Activated CD8-positive, alpha-beta memory T cell treated with anti-CD3 and anti-CD28 coated beads, Interleukin-2, amount 10 ng/mL, durations not matched to agents 7 days and 5 days (primary cell): ENCODE measurements at regions not wholly inside any gene's neighbourhood (a gene's known extent, or its start where the extent isn't known, plus 50 kb on each side); places are given as distances from the start of the nearest gene placed in this dataset.
A peak's percentile ranks its signal among the peaks of the same experiment; 100 is the strongest.

Source experiments
- ATAC-seq: fragments of 150-1000 bp; cut with Tn5 transposase; one replicate; pipeline ENCODE4 v1.10.0; 2021; ENCODE audit warnings: moderate library complexity
- CTCF ChIA-PET: fragments of 350-600 bp; sonication (Branson Sonifier 250); formaldehyde crosslinking; loops from one replicate; lab custom pipeline; 2021; ENCODE audit warnings: antibody characterized with exemption; lab: Charles Lee
- DNase-seq: peaks from one replicate; pipeline ENCODE4 v3.0.0-alpha.2; 2020
- H3K27ac Mint-ChIP-seq: one replicate; pipeline ENCODE4 v1.8.0; 2021; ENCODE audit warnings: mild to moderate bottlenecking, mixed read lengths
- H3K27me3 Mint-ChIP-seq: one replicate; pipeline ENCODE4 v1.8.0; 2021; ENCODE audit warnings: mixed read lengths
- H3K36me3 Mint-ChIP-seq: one replicate; pipeline ENCODE4 v1.8.0; 2021; ENCODE audit warnings: mild to moderate bottlenecking, mixed read lengths
- H3K4me1 Mint-ChIP-seq: one replicate; pipeline ENCODE4 v1.8.0; 2021; ENCODE audit warnings: mixed read lengths
- H3K4me3 Mint-ChIP-seq: one replicate; pipeline ENCODE4 v1.8.0; 2021; ENCODE audit warnings: mild to moderate bottlenecking, moderate library complexity, mixed read lengths
- H3K9me3 Mint-ChIP-seq: one replicate; pipeline ENCODE4 v1.8.0; 2022; ENCODE audit warnings: low read depth, mixed read lengths

DNA sequence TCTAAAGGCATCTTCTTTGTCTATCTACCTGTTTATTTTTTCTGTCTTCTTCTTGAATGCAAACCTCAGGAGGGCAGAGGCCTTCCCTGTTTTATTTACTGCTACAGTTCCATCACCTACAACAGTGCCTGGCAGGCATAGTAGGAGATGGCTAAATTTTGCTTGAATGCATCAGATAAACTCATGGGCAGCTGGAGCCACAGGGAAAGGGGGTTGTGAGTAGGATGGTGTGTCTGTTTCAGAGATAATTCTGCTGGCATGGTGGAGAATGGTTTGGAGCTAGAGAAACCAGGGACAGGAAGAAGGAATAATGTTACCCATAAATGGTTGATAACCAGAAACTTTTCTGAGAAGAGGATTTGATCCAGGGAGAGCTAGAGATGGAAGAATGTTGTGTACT, 189.8 kb upstream of the BRINP1 start:
- Mint-ChIP-seq H3K9me3 (no peaks in the 10 kb centered on the region), H3K4me1 (no peaks in the 10 kb centered on the region), H3K36me3 (no peaks in the 10 kb centered on the region), H3K27ac (no peak overlapping the region), H3K27me3 (peaks cover 2% of the 10 kb centered on the region), H3K4me3 (no peak overlapping the region)
- ATAC-seq = no peak
- CTCF ChIA-PET = no interaction called here
- DNase-seq = no peak

DNA sequence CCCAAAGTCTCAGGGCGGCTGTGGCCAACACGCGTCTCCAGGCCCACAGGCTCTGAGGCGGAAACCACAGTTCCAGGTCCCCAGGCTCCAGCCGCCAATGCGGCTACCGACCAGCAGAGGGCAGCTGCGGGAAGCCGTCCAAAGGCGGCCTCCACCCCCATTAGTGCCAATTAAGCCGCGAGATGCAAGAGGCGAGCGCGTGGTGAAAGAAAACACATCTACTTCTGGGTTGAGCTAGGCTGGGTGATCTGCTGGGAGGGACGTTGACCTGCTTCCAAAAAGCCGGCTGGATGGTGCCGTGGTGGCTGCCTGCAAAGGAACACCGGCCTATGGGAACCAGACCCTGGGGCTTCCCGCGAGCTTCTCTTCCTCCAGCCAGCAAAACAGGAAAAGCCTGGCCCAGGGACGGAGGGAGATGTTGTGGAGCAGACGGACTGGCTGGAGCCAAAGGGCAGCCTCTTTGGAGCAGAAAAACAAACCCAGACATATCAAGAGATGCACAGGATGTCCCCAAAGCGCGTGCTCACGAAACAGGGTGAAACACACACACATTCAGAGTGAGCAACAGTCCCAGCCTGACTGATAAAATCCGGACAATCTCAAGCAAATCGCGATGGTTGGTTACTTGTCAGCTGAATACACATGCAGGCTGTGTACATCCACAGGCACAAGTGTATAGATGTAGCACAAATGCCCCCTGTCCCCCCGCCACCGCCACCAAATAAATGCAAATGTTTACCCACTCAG, 187.1 kb upstream of the BRINP1 start:
- peaks cover 2% of the 10 kb centered on the region for H3K27me3 Mint-ChIP-seq
- ATAC-seq (peak; percentile 60), DNase-seq (peak; percentile 64)
- H3K9me3 Mint-ChIP-seq = no peaks in the 10 kb centered on the region
- no peaks in the 10 kb centered on the region for H3K36me3 Mint-ChIP-seq
- H3K4me1 Mint-ChIP-seq = no peaks in the 10 kb centered on the region
- CTCF ChIA-PET = interaction anchor here (1.4 to 1.7 kb wide), 2 partner anchors 413 to 921 kb away, joined by 4 read pairs; no protein-coding TSS in a partner anchor
- no peak overlapping the region for H3K4me3 Mint-ChIP-seq
- H3K27ac Mint-ChIP-seq = no peak overlapping the region

DNA sequence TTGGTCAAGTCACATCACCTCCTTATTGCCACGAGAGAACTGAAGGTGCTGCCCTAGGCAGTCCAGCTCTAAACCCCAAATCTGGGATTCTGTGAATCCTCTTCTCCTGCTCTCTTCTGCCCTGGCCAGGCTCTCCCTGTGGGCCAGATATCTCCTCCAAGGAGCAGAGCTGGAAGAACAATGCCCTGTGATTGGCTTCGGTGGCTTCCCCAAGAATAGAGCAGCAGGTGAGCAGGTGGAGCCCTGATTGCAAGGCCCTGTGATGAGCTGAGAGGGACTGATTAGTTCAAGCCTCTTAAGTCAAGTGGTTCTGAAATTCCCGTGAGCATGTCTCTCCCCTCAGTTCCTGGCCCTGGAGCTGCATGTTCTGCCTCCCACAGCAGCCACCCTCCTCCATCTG, 175.3 kb upstream of the BRINP1 start:
- no peak for ATAC-seq

GRCh38 chr9:119537138-119537537, 167.9 kb upstream of the BRINP1 start:
- no peaks in the 10 kb centered on the region for H3K27me3 Mint-ChIP-seq
- H3K9me3 Mint-ChIP-seq = no peaks in the 10 kb centered on the region
- H3K4me3 Mint-ChIP-seq = no peak overlapping the region
- DNase-seq = no peak
- no peak for ATAC-seq
- CTCF ChIA-PET = no interaction called here
- H3K4me1 Mint-ChIP-seq = no peaks in the 10 kb centered on the region
- H3K36me3 Mint-ChIP-seq = no peaks in the 10 kb centered on the region
- H3K27ac Mint-ChIP-seq = no peak overlapping the region

More for the DNA sequence above, 175.3 kb upstream of the BRINP1 start:
- H3K4me1 Mint-ChIP-seq = no peaks in the 10 kb centered on the region
- no peaks in the 10 kb centered on the region for H3K27me3 Mint-ChIP-seq
- no peaks in the 10 kb centered on the region for H3K36me3 Mint-ChIP-seq
- no peak for DNase-seq
- H3K9me3 Mint-ChIP-seq = no peaks in the 10 kb centered on the region
- H3K27ac Mint-ChIP-seq = no peak overlapping the region
- CTCF ChIA-PET = no interaction called here
- H3K4me3 Mint-ChIP-seq = no peak overlapping the region

DNA sequence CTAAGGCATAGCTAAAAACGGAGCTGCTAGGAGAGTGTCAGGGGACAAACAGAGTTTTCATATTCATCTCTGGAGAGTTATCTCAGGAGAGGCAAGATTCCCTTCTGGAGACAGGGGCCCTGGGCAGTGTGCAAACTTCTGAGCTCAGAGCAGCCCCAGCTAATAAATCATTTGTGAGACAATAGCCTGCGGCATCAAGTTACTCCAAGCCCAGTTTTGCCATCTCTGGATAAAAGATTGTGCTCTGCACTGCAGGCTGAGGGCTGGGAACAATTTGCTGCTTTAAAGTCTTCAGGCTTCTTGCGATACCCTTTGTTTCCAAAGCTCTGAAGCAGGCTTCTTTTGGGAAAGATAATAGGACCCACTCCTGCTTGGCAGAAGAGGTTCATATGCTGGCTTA, 164.3 kb upstream of the BRINP1 start:
- no peaks in the 10 kb centered on the region for H3K36me3 Mint-ChIP-seq

GRCh38 chr9:119526698-119527097, 157.5 kb upstream of the BRINP1 start:
- ATAC-seq (no peak), DNase-seq (no peak)
- Mint-ChIP-seq H3K36me3 (no peaks in the 10 kb centered on the region), H3K4me3 (no peak overlapping the region), H3K4me1 (no peaks in the 10 kb centered on the region), H3K27ac (no peak overlapping the region), H3K9me3 (no peaks in the 10 kb centered on the region), H3K27me3 (no peaks in the 10 kb centered on the region)
- CTCF ChIA-PET = no interaction called here

More for the DNA sequence above, 164.3 kb upstream of the BRINP1 start:
- Mint-ChIP-seq H3K27ac (no peak overlapping the region), H3K27me3 (no peaks in the 10 kb centered on the region), H3K4me3 (no peak overlapping the region), H3K4me1 (no peaks in the 10 kb centered on the region), H3K9me3 (no peaks in the 10 kb centered on the region)
- no peak for DNase-seq
- CTCF ChIA-PET = no interaction called here
- no peak for ATAC-seq

GRCh38 chr9:119523508-119523907, 154.3 kb upstream of the BRINP1 start:
- Mint-ChIP-seq H3K36me3 (no peaks in the 10 kb centered on the region), H3K27me3 (no peaks in the 10 kb centered on the region), H3K4me3 (no peak overlapping the region)

GRCh38 chr9:119522381-119522780, 153.1 kb upstream of the BRINP1 start:
- no peak overlapping the region for H3K27ac Mint-ChIP-seq
- H3K36me3 Mint-ChIP-seq = no peaks in the 10 kb centered on the region
- H3K4me1 Mint-ChIP-seq = no peaks in the 10 kb centered on the region
- no peak overlapping the region for H3K4me3 Mint-ChIP-seq
- ATAC-seq (no peak), DNase-seq (no peak)
- H3K27me3 Mint-ChIP-seq = no peaks in the 10 kb centered on the region
- CTCF ChIA-PET = no interaction called here
- H3K9me3 Mint-ChIP-seq = no peaks in the 10 kb centered on the region

More at GRCh38 chr9:119523508-119523907, 154.3 kb upstream of the BRINP1 start:
- Mint-ChIP-seq H3K4me1 (no peaks in the 10 kb centered on the region), H3K9me3 (no peaks in the 10 kb centered on the region), H3K27ac (no peak overlapping the region)
- ATAC-seq (no peak), DNase-seq (no peak)
- CTCF ChIA-PET = no interaction called here

- Mint-ChIP-seq H3K9me3 (peaks cover 9% of the 10 kb centered on the region), H3K27me3 (no peaks in the 10 kb centered on the region), H3K4me1 (no peaks in the 10 kb centered on the region), H3K4me3 (no peak overlapping the region), H3K36me3 (no peaks in the 10 kb centered on the region), H3K27ac (no peak overlapping the region)
- ATAC-seq = no peak
- DNase-seq = no peak
- CTCF ChIA-PET = no interaction called here
These were observed 140.2 kb upstream of the BRINP1 start for GRCh38 chr9:119509291-119509905.

DNA sequence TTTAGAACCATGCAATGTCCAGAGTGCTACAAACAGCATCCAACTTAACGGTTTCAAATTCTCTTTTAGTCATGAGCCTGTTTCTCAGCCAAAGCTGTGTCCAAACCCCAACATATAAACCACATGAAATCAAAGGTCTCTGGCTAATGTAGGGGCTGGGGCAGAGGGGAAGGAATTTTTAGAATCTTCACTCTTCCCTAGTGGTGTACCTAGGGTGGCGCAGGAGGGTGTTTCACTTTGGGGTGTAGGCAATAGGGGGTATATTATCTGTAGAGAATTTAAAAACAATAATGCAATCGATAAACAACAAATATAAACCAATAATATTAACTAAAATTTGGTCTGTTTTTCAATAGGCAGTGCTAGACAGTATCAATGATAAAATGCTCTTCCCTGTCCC, 132.1 kb upstream of the BRINP1 start:
- peaks cover 11% of the 10 kb centered on the region for H3K9me3 Mint-ChIP-seq
- H3K4me3 Mint-ChIP-seq = no peak overlapping the region
- H3K4me1 Mint-ChIP-seq = no peaks in the 10 kb centered on the region

GRCh38 chr9:119500072-119500771, 131.0 kb upstream of the BRINP1 start:
- Mint-ChIP-seq H3K36me3 (no peaks in the 10 kb centered on the region), H3K4me3 (no peak overlapping the region), H3K4me1 (no peaks in the 10 kb centered on the region), H3K27me3 (no peaks in the 10 kb centered on the region), H3K9me3 (peaks cover 11% of the 10 kb centered on the region), H3K27ac (no peak overlapping the region)
- CTCF ChIA-PET = no interaction called here
- DNase-seq = no peak
- ATAC-seq = no peak

More for the DNA sequence above, 132.1 kb upstream of the BRINP1 start:
- H3K27ac Mint-ChIP-seq = no peak overlapping the region
- ATAC-seq (no peak), DNase-seq (no peak)
- CTCF ChIA-PET = no interaction called here
- H3K27me3 Mint-ChIP-seq = no peaks in the 10 kb centered on the region
- no peaks in the 10 kb centered on the region for H3K36me3 Mint-ChIP-seq

DNA sequence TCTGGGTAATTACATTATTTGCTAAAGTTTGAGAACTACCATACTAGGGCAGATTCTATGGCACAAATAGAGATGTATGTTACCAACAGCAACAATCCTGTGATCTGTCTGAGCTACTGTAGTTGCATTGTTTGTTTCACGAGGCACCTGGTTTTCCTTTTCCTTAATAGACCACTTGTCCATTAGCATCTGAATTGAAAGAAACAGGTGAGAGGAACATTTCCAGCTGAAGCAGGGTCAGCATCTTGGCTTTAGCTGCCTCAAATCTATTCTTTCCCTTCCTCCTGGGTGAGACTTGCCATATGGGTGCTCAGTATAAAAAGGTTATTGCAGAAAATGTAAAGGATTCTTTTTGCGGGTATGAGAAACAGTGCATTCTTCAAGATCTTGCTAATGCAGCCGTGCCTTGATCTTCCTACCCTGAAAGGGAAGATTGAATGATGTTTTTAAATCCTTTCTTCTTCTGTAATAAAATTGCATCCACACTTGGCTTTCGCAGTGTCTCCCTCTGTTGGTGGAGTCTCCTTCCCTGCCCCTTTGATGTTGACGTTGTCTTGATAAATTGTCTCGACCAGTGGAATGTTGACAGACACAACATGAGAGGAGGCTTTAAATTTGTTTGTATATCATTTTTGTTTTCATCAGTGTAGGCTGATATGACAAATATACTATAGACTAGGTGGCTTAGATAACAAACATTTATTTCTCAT, 118.0 kb upstream of the BRINP1 start:
- no peaks in the 10 kb centered on the region for H3K27me3 Mint-ChIP-seq
- CTCF ChIA-PET = no interaction called here
- no peak overlapping the region for H3K4me3 Mint-ChIP-seq
- no peak overlapping the region for H3K27ac Mint-ChIP-seq
- DNase-seq (no peak), ATAC-seq (no peak)
- H3K4me1 Mint-ChIP-seq = no peaks in the 10 kb centered on the region
- H3K9me3 Mint-ChIP-seq = peaks cover 4% of the 10 kb centered on the region
- no peaks in the 10 kb centered on the region for H3K36me3 Mint-ChIP-seq

- H3K27me3 Mint-ChIP-seq = no peaks in the 10 kb centered on the region
- ATAC-seq (no peak), DNase-seq (no peak)
- no peaks in the 10 kb centered on the region for H3K36me3 Mint-ChIP-seq
- H3K4me3 Mint-ChIP-seq = no peak overlapping the region
- CTCF ChIA-PET = no interaction called here
- peaks cover 2% of the 10 kb centered on the region for H3K9me3 Mint-ChIP-seq
- H3K4me1 Mint-ChIP-seq = no peaks in the 10 kb centered on the region
- no peak overlapping the region for H3K27ac Mint-ChIP-seq
These were observed 113.9 kb upstream of the BRINP1 start for GRCh38 chr9:119483153-119483552.
